ENCODE measurements at regions not wholly inside any gene's neighbourhood (a gene's known extent, or its start where the extent isn't known, plus 50 kb on each side); places are given as distances from the start of the nearest gene placed in this dataset.

- Histone ChIP-seq H2BK5ac (ENCODE audit: low read length) (no peak overlapping the region), H2AK5ac (ENCODE audit: low read length) (no peak overlapping the region), H3K23ac (ENCODE audit: low read length) (no peak overlapping the region), H3K36me3 (ENCODE audit: control insufficient read depth, insufficient read depth, low read length) (no peaks in the 10 kb centered on the region), H3K4ac (ENCODE audit: low read depth, low read length) (no peak overlapping the region), H4K8ac (ENCODE audit: low read depth, low read length) (no peak overlapping the region), H3K4me1 (ENCODE audit: control insufficient read depth, low read depth, low read length) (no peaks in the 10 kb centered on the region), H3K4me2 (ENCODE audit: low read length) (no peak overlapping the region), H3K27ac (ENCODE audit: low read depth, low read length) (no peak overlapping the region), H3K18ac (ENCODE audit: low read length) (no peak overlapping the region), H3K79me2 (ENCODE audit: control insufficient read depth, insufficient read depth, low read length) (no peaks in the 10 kb centered on the region), H3K4me3 (ENCODE audit: low read length) (no peak overlapping the region), H4K5ac (ENCODE audit: low read length) (no peak overlapping the region), H2BK120ac (ENCODE audit: low read depth, low read length) (no peak overlapping the region), H3K27me3 (ENCODE audit: insufficient read depth, low read length, poor library complexity) (no peaks in the 10 kb centered on the region), H3K79me1 (ENCODE audit: low read length) (no peaks in the 10 kb centered on the region), H2BK15ac (replicated peaks; ENCODE audit: low read depth) (no peak overlapping the region), H3K9ac (ENCODE audit: low read length) (no peak overlapping the region), H3K56ac (ENCODE audit: low read length) (no peak overlapping the region)
- no CpG with 5 or more reads among the region's 3 CpGs for WGBS (ENCODE audit: extremely low coverage, insufficient coverage, low lambda C conversion rate)
- DNase-seq = no peak
Observed at GRCh38 chr4:142929526-142929925, 83.4 kb upstream of the INPP4B start.

GRCh38 chr4:142933207-142933606 is 87.1 kb upstream of the INPP4B start:
- Histone ChIP-seq H3K56ac (ENCODE audit: low read length) (no peak overlapping the region), H3K4me3 (ENCODE audit: low read length) (no peak overlapping the region), H3K36me3 (ENCODE audit: control insufficient read depth, insufficient read depth, low read length) (no peaks in the 10 kb centered on the region), H4K8ac (ENCODE audit: low read depth, low read length) (no peak overlapping the region), H3K4me2 (ENCODE audit: low read length) (no peak overlapping the region), H3K79me1 (ENCODE audit: low read length) (no peaks in the 10 kb centered on the region), H3K4me1 (ENCODE audit: control insufficient read depth, low read depth, low read length) (no peaks in the 10 kb centered on the region), H4K5ac (ENCODE audit: low read length) (no peak overlapping the region), H3K9ac (ENCODE audit: low read length) (no peak overlapping the region), H3K27ac (ENCODE audit: low read depth, low read length) (no peak overlapping the region), H2BK5ac (ENCODE audit: low read length) (no peak overlapping the region), H3K23ac (ENCODE audit: low read length) (no peak overlapping the region), H3K4ac (ENCODE audit: low read depth, low read length) (no peak overlapping the region), H2BK120ac (ENCODE audit: low read depth, low read length) (no peak overlapping the region), H3K27me3 (ENCODE audit: insufficient read depth, low read length, poor library complexity) (no peaks in the 10 kb centered on the region), H3K18ac (ENCODE audit: low read length) (no peak overlapping the region), H3K79me2 (ENCODE audit: control insufficient read depth, insufficient read depth, low read length) (no peaks in the 10 kb centered on the region), H2AK5ac (ENCODE audit: low read length) (no peak overlapping the region), H2BK15ac (replicated peaks; ENCODE audit: low read depth) (no peak overlapping the region)
- DNase-seq = no peak
- no CpG with 5 or more reads among the region's 5 CpGs for WGBS (ENCODE audit: extremely low coverage, insufficient coverage, low lambda C conversion rate)

GRCh38 chr4:142940425-142941330 is 94.6 kb upstream of the INPP4B start:
- WGBS (ENCODE audit: extremely low coverage, insufficient coverage, low lambda C conversion rate) = no CpG with 5 or more reads among the region's 6 CpGs
- Histone ChIP-seq H2BK120ac (ENCODE audit: low read depth, low read length) (no peak overlapping the region), H2BK5ac (ENCODE audit: low read length) (no peak overlapping the region), H3K4me2 (ENCODE audit: low read length) (no peak overlapping the region), H3K27ac (ENCODE audit: low read depth, low read length) (no peak overlapping the region), H3K79me1 (ENCODE audit: low read length) (no peaks in the 10 kb centered on the region), H4K8ac (ENCODE audit: low read depth, low read length) (no peak overlapping the region), H3K56ac (ENCODE audit: low read length) (no peak overlapping the region), H3K27me3 (ENCODE audit: insufficient read depth, low read length, poor library complexity) (no peaks in the 10 kb centered on the region), H3K18ac (ENCODE audit: low read length) (no peak overlapping the region), H3K9ac (ENCODE audit: low read length) (no peak overlapping the region), H3K4me1 (ENCODE audit: control insufficient read depth, low read depth, low read length) (no peaks in the 10 kb centered on the region), H2BK15ac (replicated peaks; ENCODE audit: low read depth) (no peak overlapping the region), H4K5ac (ENCODE audit: low read length) (no peak overlapping the region), H3K79me2 (ENCODE audit: control insufficient read depth, insufficient read depth, low read length) (no peaks in the 10 kb centered on the region), H2AK5ac (ENCODE audit: low read length) (no peak overlapping the region), H3K4ac (ENCODE audit: low read depth, low read length) (no peak overlapping the region), H3K36me3 (ENCODE audit: control insufficient read depth, insufficient read depth, low read length) (no peaks in the 10 kb centered on the region), H3K23ac (ENCODE audit: low read length) (no peak overlapping the region), H3K4me3 (ENCODE audit: low read length) (no peak overlapping the region)
- no peak for DNase-seq

- no peak overlapping the region for H2BK5ac ChIP-seq (ENCODE audit: low read length)
- H2BK15ac ChIP-seq (replicated peaks; ENCODE audit: low read depth) = no peak overlapping the region
- no peak overlapping the region for H2AK5ac ChIP-seq (ENCODE audit: low read length)
- H3K56ac ChIP-seq (ENCODE audit: low read length) = no peak overlapping the region
- no peak overlapping the region for H2BK120ac ChIP-seq (ENCODE audit: low read depth, low read length)
- H3K4me1 ChIP-seq (ENCODE audit: control insufficient read depth, low read depth, low read length) = no peaks in the 10 kb centered on the region
- H4K8ac ChIP-seq (ENCODE audit: low read depth, low read length) = no peak overlapping the region
- H3K23ac ChIP-seq (ENCODE audit: low read length) = no peak overlapping the region
- H3K79me2 ChIP-seq (ENCODE audit: control insufficient read depth, insufficient read depth, low read length) = no peaks in the 10 kb centered on the region
- H3K9ac ChIP-seq (ENCODE audit: low read length) = no peak overlapping the region
- H3K79me1 ChIP-seq (ENCODE audit: low read length) = no peaks in the 10 kb centered on the region
- H3K27ac ChIP-seq (ENCODE audit: low read depth, low read length) = no peak overlapping the region
- no peak overlapping the region for H3K4ac ChIP-seq (ENCODE audit: low read depth, low read length)
- H3K36me3 ChIP-seq (ENCODE audit: control insufficient read depth, insufficient read depth, low read length) = no peaks in the 10 kb centered on the region
- no peak overlapping the region for H3K4me2 ChIP-seq (ENCODE audit: low read length)
- H3K18ac ChIP-seq (ENCODE audit: low read length) = no peak overlapping the region
- DNase-seq = no peak
- H3K4me3 ChIP-seq (ENCODE audit: low read length) = no peak overlapping the region
- WGBS (ENCODE audit: extremely low coverage, insufficient coverage, low lambda C conversion rate) = no CpG with 5 or more reads among the region's 1 CpG
- no peak overlapping the region for H4K5ac ChIP-seq (ENCODE audit: low read length)
- H3K27me3 ChIP-seq (ENCODE audit: insufficient read depth, low read length, poor library complexity) = no peaks in the 10 kb centered on the region
Observed at GRCh38 chr4:142944565-142944964, 98.5 kb upstream of the INPP4B start.

- H3K23ac ChIP-seq (ENCODE audit: low read length) = no peak overlapping the region
- H3K79me1 ChIP-seq (ENCODE audit: low read length) = no peaks in the 10 kb centered on the region
- no peak overlapping the region for H3K56ac ChIP-seq (ENCODE audit: low read length)
- H2BK120ac ChIP-seq (ENCODE audit: low read depth, low read length) = no peak overlapping the region
- no peak overlapping the region for H4K5ac ChIP-seq (ENCODE audit: low read length)
- no peak overlapping the region for H2BK5ac ChIP-seq (ENCODE audit: low read length)
- H3K4me2 ChIP-seq (ENCODE audit: low read length) = no peak overlapping the region
- no peak overlapping the region for H3K9ac ChIP-seq (ENCODE audit: low read length)
- no peaks in the 10 kb centered on the region for H3K79me2 ChIP-seq (ENCODE audit: control insufficient read depth, insufficient read depth, low read length)
- H2AK5ac ChIP-seq (ENCODE audit: low read length) = no peak overlapping the region
- H4K8ac ChIP-seq (ENCODE audit: low read depth, low read length) = no peak overlapping the region
- no peaks in the 10 kb centered on the region for H3K27me3 ChIP-seq (ENCODE audit: insufficient read depth, low read length, poor library complexity)
- no peaks in the 10 kb centered on the region for H3K4me1 ChIP-seq (ENCODE audit: control insufficient read depth, low read depth, low read length)
- no peak overlapping the region for H3K4ac ChIP-seq (ENCODE audit: low read depth, low read length)
- H3K36me3 ChIP-seq (ENCODE audit: control insufficient read depth, insufficient read depth, low read length) = no peaks in the 10 kb centered on the region
- no peak overlapping the region for H3K18ac ChIP-seq (ENCODE audit: low read length)
- no peak overlapping the region for H2BK15ac ChIP-seq (replicated peaks; ENCODE audit: low read depth)
- no peak overlapping the region for H3K27ac ChIP-seq (ENCODE audit: low read depth, low read length)
- DNase-seq = no peak
- no peak overlapping the region for H3K4me3 ChIP-seq (ENCODE audit: low read length)
- WGBS (ENCODE audit: extremely low coverage, insufficient coverage, low lambda C conversion rate) = no CpG with 5 or more reads among the region's 5 CpGs
Observed at GRCh38 chr4:142952821-142953580, 106.9 kb upstream of the INPP4B start.
